ENCODE measurements at regions not wholly inside any gene's neighbourhood (a gene's known extent, or its start where the extent isn't known, plus 50 kb on each side); places are given as distances from the start of the nearest gene placed in this dataset.

- H3K4me3 ChIP-seq (ENCODE audit: low read depth, low read length), result no peak overlapping the region
- CTCF ChIA-PET, result no interaction called here
- no peaks in the 10 kb centered on the region for H3K36me3 ChIP-seq (ENCODE audit: control insufficient read depth in 2 of 2, insufficient read depth in 1 of 2, low read length in 2 of 2)
- TF ChIP-seq ZSCAN30 (tag by site-specific recombination; IDR thresholded peaks at IDR 0.05), result no peak
- TF ChIP-seq ZNF292 (tag by site-specific recombination; IDR thresholded peaks at IDR 0.05; ENCODE audit: borderline replicate concordance, low read depth), result no peak
- TF ChIP-seq ZNF248 (tag by site-specific recombination; IDR thresholded peaks at IDR 0.05), result no peak
- TF ChIP-seq ZNF16 (tag by site-specific recombination; IDR thresholded peaks at IDR 0.05; ENCODE audit: low read depth), result no peak
- TF ChIP-seq GLI2 (tag by site-specific recombination; IDR thresholded peaks at IDR 0.05; ENCODE audit: borderline replicate concordance, low read depth), result no peak
- no peak for TF ChIP-seq SP3 (tag by site-specific recombination; IDR thresholded peaks at IDR 0.05)
- TF ChIP-seq ZFP41 (tag by site-specific recombination; IDR thresholded peaks at IDR 0.05; ENCODE audit: borderline replicate concordance), result no peak
- TF ChIP-seq SALL2 (tag by site-specific recombination; IDR thresholded peaks at IDR 0.05; ENCODE audit: borderline replicate concordance), result no peak
- TF ChIP-seq ZNF366 (tag by site-specific recombination; conservative IDR thresholded peaks at IDR 0.05), result no peak
- TF ChIP-seq ZNF677 (tag by site-specific recombination; IDR thresholded peaks at IDR 0.05), result no peak
- H3K27ac ChIP-seq (ENCODE audit: extremely low read depth, low read depth, low read length), result no peak overlapping the region
- no peaks in the 10 kb centered on the region; the same call in 1 of the 2 replicates for H3K9me3 ChIP-seq (ENCODE audit: control insufficient read depth, insufficient read depth, low read depth, low read length)
- no peaks in the 10 kb centered on the region for H3K4me1 ChIP-seq (ENCODE audit: control insufficient read depth, insufficient read depth, low read length)
- POLR2A ChIA-PET, result no interaction called here
These were observed 115.2 kb upstream of the LGSN start for GRCh38 chr6:63434943-63435342.

GRCh38 chr6:63436356-63436755, 116.6 kb upstream of the LGSN start:
- H3K4me3 ChIP-seq (ENCODE audit: low read depth, low read length), result no peak overlapping the region
- no peaks in the 10 kb centered on the region for H3K9me3 ChIP-seq (ENCODE audit: control insufficient read depth, insufficient read depth, low read depth, low read length)
- no peaks in the 10 kb centered on the region for H3K36me3 ChIP-seq (ENCODE audit: control insufficient read depth in 2 of 2, insufficient read depth in 1 of 2, low read length in 2 of 2)
- POLR2A ChIA-PET, result no interaction called here
- H3K4me1 ChIP-seq (ENCODE audit: control insufficient read depth, insufficient read depth, low read length), result no peaks in the 10 kb centered on the region
- H3K27ac ChIP-seq (ENCODE audit: extremely low read depth, low read depth, low read length), result no peak overlapping the region
- CTCF ChIA-PET, result no interaction called here
- TF ChIP-seq ZNF501 (tag by site-specific recombination; IDR thresholded peaks at IDR 0.05) (no peak), YY1 (tag by site-specific recombination; IDR thresholded peaks at IDR 0.05) (no peak), ZNF561 (tag by site-specific recombination; IDR thresholded peaks at IDR 0.05; ENCODE audit: borderline replicate concordance) (no peak), MYNN (tag by site-specific recombination; IDR thresholded peaks at IDR 0.05; ENCODE audit: borderline replicate concordance) (no peak), ZNF174 (tag by site-specific recombination; IDR thresholded peaks at IDR 0.05) (no peak), HOXA7 (CRISPR knock-in tag; IDR thresholded peaks at IDR 0.05; ENCODE audit: borderline replicate concordance) (no peak), HOXC10 (CRISPR knock-in tag; IDR thresholded peaks at IDR 0.05) (no peak), ZSCAN4 (tag by site-specific recombination; IDR thresholded peaks at IDR 0.05) (no peak), ZNF558 (tag by site-specific recombination; IDR thresholded peaks at IDR 0.05) (no peak), ZFP69B (tag by site-specific recombination; IDR thresholded peaks at IDR 0.05) (no peak)
- TF ChIP-seq, protein P1, sequence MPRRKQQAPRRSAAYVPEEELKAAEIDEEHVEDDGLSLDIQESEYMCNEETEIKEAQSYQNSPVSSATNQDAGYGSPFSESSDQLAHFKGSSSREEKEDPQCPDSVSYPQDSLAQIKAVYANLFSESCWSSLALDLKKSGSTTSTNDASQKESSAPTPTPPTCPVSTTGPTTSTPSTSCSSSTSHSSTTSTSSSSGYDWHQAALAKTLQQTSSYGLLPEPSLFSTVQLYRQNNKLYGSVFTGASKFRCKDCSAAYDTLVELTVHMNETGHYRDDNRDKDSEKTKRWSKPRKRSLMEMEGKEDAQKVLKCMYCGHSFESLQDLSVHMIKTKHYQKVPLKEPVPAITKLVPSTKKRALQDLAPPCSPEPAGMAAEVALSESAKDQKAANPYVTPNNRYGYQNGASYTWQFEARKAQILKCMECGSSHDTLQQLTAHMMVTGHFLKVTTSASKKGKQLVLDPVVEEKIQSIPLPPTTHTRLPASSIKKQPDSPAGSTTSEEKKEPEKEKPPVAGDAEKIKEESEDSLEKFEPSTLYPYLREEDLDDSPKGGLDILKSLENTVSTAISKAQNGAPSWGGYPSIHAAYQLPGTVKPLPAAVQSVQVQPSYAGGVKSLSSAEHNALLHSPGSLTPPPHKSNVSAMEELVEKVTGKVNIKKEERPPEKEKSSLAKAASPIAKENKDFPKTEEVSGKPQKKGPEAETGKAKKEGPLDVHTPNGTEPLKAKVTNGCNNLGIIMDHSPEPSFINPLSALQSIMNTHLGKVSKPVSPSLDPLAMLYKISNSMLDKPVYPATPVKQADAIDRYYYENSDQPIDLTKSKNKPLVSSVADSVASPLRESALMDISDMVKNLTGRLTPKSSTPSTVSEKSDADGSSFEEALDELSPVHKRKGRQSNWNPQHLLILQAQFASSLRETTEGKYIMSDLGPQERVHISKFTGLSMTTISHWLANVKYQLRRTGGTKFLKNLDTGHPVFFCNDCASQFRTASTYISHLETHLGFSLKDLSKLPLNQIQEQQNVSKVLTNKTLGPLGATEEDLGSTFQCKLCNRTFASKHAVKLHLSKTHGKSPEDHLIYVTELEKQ (tag by site-specific recombination; IDR thresholded peaks at IDR 0.05; ENCODE audit: borderline replicate concordance), result no peak
- TF ChIP-seq, protein P2, sequence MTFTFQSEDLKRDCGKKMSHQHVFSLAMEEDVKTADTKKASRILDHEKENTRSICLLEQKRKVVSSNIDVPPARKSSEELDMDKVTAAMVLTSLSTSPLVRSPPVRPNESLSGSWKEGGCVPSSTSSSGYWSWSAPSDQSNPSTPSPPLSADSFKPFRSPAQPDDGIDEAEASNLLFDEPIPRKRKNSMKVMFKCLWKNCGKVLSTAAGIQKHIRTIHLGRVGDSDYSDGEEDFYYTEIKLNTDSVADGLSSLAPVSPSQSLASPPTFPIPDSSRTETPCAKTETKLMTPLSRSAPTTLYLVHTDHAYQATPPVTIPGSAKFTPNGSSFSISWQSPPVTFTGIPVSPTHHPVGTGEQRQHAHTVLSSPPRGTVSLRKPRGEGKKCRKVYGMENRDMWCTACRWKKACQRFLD (tag by site-specific recombination; IDR thresholded peaks at IDR 0.05), result no peak
- TF ChIP-seq, protein P3, sequence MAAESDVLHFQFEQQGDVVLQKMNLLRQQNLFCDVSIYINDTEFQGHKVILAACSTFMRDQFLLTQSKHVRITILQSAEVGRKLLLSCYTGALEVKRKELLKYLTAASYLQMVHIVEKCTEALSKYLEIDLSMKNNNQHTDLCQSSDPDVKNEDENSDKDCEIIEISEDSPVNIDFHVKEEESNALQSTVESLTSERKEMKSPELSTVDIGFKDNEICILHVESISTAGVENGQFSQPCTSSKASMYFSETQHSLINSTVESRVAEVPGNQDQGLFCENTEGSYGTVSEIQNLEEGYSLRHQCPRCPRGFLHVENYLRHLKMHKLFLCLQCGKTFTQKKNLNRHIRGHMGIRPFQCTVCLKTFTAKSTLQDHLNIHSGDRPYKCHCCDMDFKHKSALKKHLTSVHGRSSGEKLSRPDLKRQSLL (tag by site-specific recombination; IDR thresholded peaks at IDR 0.05), result no peak
- TF ChIP-seq, protein P4, sequence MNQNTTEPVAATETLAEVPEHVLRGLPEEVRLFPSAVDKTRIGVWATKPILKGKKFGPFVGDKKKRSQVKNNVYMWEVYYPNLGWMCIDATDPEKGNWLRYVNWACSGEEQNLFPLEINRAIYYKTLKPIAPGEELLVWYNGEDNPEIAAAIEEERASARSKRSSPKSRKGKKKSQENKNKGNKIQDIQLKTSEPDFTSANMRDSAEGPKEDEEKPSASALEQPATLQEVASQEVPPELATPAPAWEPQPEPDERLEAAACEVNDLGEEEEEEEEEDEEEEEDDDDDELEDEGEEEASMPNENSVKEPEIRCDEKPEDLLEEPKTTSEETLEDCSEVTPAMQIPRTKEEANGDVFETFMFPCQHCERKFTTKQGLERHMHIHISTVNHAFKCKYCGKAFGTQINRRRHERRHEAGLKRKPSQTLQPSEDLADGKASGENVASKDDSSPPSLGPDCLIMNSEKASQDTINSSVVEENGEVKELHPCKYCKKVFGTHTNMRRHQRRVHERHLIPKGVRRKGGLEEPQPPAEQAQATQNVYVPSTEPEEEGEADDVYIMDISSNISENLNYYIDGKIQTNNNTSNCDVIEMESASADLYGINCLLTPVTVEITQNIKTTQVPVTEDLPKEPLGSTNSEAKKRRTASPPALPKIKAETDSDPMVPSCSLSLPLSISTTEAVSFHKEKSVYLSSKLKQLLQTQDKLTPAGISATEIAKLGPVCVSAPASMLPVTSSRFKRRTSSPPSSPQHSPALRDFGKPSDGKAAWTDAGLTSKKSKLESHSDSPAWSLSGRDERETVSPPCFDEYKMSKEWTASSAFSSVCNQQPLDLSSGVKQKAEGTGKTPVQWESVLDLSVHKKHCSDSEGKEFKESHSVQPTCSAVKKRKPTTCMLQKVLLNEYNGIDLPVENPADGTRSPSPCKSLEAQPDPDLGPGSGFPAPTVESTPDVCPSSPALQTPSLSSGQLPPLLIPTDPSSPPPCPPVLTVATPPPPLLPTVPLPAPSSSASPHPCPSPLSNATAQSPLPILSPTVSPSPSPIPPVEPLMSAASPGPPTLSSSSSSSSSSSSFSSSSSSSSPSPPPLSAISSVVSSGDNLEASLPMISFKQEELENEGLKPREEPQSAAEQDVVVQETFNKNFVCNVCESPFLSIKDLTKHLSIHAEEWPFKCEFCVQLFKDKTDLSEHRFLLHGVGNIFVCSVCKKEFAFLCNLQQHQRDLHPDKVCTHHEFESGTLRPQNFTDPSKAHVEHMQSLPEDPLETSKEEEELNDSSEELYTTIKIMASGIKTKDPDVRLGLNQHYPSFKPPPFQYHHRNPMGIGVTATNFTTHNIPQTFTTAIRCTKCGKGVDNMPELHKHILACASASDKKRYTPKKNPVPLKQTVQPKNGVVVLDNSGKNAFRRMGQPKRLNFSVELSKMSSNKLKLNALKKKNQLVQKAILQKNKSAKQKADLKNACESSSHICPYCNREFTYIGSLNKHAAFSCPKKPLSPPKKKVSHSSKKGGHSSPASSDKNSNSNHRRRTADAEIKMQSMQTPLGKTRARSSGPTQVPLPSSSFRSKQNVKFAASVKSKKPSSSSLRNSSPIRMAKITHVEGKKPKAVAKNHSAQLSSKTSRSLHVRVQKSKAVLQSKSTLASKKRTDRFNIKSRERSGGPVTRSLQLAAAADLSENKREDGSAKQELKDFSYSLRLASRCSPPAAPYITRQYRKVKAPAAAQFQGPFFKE (tag by site-specific recombination; IDR thresholded peaks at IDR 0.05; ENCODE audit: borderline replicate concordance), result no peak

All from HEK293 (cell line).